COLO829 (cell line): ENCODE measurements at regions not wholly inside any gene's neighbourhood (a gene's known extent, or its start where the extent isn't known, plus 50 kb on each side); places are given as distances from the start of the nearest gene placed in this dataset.

Source experiments
- DNase-seq: peaks from one replicate; pipeline ENCODE4 v3.0.0; 2012; ENCODE audit warnings: low spot score

DNA sequence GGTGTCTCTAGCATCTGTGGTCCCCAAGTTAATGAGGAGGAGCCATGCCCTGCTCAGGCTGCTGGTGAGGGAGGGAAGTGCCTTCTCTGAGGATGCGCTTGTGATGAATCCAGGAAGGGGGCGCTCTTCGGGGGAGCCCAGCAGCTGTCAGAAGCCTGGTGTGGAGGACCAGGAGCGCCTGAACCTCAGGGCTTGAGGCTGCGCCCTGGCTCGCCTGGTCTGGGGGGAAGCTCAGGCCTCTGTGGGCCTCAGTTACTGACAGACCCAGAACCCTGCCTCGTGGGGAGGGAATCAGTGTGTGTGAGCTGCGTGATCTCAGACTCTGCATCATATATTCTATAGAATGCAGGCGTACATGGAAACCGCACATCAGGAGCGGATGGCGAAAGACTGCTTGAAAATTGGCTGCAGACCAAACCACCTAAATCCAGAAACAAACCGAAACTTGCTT is 126.1 kb downstream of the SEC14L1 start:
- DNase-seq, result no peak

DNA sequence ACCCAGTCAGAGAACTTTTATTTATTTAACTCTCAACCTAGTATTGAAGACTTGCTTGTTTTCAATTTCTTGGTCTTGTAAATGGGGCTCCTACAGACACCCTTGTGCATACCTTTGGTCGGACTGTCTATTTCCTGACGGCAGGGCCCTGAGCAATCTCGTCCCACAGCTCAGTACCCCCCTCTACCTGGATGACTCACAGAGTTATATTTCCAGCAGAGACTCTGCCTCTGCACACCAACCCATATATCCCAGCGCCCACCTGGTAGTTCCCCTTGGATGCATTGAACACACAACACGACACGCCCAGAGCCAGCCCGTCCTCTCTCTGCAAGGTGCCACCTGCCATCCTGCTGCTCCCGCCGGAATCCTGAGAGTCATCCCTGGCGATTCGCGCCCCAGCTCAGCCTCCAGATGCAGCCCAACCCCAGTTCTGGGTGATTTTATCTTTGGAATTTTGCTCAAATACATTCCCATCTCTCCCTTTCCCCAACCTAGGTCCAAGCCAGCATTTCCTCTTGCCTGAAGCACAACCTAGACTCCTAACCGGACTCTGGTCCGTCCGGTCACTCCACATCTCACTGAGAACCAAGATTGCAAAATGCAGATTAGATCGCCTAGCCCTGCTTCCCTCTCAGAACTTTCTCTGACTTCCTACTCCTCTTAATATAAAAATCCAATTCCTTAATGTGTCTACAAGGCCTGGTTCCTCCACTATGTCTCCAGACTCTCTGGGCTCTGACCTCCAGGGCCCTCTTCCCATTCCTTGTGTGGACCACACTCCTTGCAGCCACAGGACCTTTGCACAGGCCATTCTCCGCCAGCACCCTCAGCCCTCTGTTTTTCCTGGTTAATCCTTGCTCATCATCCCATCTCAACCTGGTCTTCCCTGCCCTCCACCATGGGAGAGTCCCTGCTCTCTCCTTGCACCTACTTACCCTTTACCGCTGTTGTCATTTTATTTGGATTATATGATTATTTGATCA is 129.2 kb downstream of the SEC14L1 start:
- no peak for DNase-seq

DNA sequence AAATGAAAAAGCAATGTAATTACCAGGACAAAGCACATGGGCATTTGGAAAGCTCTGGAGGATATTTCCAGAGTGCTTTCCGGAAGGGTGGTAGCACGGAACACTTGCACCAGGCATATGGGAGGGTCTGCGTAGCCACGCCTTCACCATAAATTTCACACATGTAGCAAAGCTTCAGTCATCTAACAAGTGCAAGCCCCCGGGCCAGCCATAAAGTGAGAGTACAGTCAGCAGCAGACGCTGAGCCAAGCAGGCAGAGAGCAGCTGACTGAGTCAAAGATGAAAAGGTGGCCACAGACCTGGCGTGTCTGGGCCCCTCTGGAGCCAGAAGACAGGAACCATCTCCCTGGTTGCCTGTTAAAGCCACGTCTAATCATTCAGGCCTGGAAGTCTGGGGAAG is 130.6 kb downstream of the SEC14L1 start:
- DNase-seq, result no peak

DNA sequence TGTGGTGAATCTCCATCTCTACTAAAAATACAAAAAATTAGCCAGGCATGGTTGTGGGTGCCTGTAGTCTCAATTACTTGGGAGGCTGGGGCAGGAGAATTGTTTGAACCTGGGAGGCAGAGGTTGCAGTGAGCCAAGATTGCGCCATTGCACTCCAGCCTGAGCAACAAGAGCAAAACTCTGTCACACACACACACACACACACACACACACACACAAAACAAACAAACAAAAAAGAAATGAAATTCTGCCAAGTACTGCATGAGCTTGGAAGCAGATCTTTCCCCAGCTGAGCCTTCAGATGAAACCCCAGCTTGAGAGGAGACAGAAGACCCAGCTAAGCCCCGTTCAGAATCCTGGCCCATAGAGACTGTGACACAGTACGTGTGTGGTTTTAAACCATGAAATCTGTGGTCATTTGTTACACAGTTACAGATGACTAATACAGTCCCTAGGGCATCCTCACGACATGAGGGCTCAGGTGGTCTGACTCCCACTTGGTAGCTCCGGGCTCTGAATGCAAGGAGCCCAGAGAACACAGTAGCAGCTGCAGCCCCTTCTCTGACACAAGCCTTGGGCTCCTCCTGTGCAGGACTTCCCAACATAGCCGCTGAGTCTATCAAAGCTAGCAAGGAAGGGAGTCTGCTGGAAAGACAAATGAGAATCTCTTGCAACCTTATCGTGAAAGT is 132.8 kb downstream of the SEC14L1 start:
- DNase-seq, result no peak

DNA sequence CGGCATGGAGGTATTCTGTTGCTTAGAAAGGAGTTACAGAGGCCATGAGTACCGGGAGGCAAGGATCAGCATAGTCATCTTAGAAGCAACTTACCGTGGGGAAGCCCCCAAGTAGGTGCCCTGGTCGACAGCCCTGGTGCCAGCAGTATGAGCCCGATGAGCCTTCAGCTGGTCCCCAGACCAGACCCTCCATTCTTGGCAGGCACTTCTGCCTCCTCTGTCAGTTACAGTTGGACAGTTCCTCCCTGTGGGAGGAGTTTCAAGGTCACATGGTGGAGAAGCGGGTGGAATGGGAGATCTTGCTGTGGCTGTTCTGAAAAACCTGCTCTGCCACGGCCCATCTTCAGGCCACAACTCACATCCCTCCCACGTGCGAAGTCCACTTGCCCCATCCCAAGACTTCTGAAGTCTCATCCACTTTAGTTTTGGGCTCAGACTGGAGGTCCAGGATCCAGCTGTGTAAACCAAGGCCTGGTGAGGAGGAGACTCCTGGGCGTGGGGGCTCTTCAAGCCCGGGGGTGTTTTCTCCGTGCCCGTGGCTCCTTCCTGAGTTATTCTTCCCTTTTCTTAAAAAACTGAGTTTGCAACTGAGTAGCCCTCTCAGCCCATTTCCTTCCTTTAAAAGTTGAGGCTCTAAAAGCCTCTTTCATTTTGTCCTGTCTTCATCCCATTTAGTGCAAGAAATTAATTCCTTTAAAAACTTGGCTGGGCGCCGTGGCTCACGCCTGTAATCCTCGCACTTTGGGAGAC is 133.5 kb downstream of the SEC14L1 start:
- no peak for DNase-seq

DNA sequence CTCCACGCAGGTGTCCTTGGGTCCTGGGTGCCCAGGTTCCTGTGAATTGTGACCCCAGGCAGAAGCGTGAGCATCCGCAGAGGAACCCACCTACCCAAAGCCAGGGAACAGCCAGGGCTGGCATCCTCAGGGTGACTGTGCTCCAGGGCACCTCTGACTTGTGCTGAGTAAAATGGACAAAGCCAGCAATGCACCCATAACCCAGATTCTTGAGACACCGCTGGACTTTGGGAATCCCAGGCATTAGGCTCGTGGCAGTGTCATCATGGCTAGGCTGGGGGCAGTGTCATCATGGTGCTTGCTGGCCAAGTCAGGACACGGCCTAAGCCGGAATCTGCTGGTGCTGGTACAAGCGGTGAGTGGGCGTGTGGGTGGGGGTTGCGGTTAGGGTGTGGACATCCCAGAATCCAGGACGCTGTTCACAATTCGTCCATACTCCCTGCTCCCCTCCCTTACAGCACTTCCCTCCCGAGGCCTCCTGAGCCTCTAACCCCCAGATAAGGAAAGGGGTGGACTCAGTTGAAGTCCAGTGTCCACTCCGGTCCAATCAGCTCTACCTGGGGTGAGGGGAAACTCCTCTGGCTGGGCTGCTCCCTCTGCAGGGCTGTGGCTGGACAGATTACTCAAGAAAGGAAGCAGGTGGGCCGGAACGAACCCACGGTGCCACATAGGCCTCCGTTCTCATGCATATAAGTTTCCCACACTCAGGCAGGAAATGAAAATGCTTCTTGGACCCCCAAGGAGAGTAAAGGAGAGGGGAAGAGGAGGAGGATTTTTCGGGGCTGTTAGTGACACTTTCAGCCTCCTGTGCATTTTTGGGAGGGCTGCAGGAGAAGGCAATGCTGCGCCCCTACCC is 138.9 kb downstream of the SEC14L1 start:
- no peak for DNase-seq

DNA sequence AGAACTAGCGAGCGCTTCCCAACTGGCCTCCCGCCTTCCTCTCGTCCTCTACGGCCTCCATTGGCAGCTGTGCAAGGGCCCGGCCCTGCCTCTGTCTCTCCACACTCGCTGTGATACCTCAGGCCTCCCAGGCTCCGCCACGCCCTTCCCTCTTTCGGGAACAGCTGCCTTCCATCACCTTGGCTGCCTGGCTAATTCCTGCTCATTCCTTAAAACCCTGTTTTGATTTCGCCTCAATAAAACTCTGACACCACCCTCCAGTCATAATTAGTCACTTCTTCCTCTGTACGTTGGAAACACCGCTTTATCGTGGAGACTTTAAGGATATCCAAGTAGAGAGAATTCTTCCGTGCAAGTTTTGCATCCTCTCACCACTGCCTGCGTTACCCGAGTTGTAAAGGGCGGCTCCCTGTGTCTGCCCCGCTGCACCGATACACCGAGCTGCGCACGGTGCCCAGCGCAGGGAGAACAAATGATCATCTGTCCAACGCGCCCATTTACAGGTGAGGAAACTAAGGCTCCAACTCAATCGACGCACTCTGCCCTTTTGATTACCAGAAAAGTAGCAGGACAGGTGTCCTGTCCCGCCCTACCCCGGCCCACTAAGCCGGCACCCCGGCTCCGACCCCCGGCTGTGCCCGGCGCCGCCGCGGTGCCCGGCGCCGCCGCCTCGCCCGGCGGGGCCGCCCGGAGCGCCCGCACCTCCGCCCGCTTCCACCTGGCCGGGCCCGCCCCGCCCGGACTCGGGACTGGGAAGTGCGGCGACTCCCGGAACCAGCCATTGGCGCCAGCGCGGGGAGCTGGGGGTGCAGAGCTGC is 139.7 kb downstream of the SEC14L1 start:
- no peak for DNase-seq

DNA sequence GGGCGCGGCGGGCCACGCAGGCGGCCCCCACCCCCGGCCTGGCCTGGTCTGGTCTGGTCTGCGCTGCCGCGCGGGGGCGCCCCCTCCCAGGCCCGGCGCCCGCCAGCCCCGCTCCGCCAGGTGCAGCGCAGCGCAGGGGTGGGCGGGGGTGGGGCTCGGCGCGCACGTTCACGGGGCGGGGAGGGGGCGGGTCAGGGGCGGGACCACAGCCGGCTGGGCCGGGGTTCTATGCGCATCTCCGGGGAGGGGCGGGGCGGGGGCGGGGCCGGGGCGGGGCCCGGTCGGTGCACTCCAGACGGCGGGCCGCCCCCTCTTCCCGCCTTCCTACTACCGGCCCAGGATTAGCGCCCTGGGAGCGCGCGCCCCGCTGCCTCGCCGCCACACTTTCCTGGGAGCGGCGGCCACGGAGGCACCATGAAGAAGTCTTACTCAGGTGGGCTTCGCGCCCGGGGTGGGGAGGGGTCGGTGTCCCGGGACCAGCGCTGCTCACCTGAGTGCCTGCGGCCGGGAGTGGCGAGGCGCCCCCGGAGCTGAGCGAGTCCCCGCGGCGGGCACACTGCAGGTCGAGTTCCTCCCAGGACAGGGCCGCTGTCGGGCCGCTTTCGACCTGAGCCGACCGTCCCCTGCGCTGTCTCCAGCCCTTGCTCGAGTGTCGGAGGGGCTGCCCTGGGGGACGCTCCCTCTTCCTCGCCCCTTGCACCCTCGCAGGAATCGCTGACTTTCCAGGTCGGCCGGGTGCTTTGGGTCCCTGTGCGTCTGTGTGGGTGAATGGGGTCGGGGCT is 140.5 kb downstream of the SEC14L1 start:
- peak; percentile 54 for DNase-seq

DNA sequence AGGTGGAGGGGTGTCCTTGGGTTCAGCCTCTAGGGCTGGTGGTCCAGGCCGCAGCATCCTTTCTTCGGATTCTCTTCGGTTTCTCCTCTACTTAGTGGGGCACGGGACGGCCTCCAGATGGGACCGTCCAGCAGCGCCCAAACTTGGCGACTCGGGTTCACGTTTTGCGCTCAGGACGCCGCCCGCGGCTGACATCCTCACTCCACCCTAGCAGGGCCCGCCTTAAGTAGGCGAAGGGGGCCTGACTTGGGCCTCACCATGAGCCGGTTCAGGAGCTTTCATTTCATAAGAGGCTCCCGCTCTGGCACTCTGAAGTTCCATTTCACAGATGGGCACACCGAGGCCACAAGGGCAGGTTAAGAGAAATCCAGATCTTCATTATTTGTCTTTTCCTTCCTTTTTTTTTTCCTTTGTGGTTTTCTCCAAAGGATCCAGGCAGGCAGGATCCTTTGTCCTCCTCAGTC is 141.2 kb downstream of the SEC14L1 start:
- no peak for DNase-seq

DNA sequence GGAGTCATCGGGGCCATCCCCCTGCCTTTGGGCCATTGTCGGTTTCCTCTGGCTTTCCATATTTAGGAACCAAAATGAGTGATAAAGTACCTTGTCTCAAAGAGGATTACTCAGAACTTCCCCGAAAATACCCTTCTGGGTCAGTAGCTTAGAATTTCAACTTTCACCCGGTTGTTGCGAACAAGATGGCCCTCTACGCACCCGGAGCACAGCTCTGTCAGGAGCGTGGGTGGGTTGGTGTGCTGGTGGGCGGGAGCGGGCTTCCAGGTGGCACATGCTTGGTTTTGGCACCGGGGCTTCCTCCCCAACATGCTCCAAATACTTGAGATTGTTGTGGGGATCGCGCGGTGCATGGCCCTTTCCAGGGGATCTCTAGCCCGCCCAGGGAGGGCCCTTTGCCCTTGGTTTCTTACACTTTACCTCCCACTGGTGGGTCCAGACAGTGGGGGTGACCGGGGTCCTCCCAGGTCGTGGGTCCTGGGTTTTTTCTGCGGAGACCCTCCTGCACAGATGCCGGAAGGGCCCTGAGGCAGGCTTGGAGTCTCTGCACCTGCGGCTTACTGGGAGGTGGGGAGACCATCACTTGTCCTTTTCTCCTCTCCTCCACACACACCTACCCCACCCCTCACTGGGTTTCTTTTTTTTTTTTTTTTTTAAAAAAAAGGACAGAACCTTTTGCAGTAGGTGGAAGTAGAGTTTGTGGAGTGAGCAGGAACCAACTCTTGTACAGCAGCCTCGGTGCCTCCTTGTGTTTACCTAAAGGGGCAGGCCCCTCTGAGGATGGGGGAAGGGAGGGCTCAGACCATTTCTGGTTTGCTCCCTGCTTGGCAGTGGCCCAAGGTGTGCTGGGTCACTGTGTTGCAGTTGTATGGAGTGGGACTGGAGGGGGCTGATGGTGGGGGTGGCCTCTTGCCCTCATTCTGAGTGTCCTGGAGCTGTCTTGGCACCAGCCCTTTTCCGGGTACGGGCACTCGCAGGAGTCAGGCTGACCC is 142.1 kb downstream of the SEC14L1 start:
- no peak for DNase-seq

DNA sequence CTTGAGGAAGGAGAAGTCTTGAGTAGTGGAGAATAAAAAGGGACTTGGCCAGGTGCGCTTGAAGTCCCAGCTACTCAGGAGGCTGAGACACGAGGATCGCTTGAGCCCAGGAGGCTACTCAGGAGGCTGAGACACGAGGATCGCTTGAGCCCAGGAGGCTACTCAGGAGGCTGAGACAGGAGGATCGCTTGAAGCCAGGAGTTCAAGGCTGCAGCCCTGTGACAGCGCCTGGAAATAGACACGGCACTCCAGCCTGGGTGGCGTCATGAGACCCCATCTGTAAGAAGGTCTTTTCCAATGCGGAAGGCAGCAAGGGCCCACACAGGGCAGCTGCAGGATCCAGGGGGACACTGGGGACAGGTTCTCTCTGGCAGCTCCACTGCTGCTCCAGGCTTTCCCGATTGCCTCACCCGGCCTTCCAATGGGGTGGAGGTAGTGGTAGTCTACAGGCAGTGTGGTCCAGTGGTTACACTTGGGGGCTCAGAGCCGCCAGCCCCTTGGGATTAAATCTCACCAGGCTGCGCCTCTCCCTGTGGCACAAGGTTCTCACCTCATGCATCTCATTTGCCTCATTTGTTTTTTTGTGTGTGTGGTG is 143.4 kb downstream of the SEC14L1 start:
- DNase-seq, result no peak

DNA sequence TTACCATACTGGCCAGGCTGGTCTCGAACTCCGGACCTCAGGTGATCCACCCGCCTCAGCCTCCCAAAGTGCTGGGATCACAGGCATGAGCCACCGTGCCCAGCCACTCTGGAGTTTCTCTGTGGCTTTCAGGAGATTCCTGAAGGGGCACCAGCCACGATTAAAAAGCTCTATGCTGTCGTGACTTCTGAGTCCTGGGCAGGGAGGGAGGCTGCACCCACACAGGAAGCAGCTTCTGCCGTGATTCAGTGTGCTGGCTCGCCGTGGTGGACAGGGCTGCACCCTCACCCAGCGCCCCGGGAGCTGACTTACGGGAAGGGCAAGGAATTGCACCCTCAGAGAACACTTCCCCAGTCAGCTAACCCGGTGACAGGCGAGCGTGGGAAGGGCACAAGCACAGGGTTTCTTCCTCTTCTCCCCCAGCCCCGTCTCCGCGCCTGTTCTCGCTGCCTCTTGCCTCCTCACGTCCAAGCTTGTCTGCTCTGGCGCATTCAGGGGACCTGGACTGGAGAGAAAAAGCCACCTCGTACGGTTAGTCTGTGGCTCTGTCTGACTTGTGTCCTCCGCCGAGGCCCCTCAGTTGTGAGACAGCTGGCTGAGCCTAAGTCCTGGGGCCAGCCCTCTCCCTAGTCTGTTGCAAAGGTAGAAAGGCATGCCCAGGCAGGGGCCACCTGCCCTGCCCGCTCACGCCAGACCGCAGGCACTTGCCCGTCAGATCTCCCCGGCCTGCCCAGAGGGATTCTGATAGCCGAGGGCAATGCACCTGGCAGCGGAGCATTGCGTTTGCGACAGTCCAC is 145.0 kb downstream of the SEC14L1 start:
- DNase-seq, result no peak

DNA sequence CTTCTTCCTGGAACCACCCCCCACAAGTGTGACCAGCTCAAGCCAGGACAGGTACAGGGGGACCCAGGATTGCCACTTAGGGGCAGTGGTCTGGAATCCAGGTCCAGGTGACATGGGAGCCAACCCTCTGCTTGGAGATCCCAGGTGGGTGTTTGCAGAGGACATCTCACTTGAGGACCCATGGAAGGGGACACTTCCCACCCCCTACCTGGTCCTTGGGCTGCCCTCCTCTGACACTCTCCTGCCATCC is 145.5 kb downstream of the SEC14L1 start:
- DNase-seq, result no peak

DNA sequence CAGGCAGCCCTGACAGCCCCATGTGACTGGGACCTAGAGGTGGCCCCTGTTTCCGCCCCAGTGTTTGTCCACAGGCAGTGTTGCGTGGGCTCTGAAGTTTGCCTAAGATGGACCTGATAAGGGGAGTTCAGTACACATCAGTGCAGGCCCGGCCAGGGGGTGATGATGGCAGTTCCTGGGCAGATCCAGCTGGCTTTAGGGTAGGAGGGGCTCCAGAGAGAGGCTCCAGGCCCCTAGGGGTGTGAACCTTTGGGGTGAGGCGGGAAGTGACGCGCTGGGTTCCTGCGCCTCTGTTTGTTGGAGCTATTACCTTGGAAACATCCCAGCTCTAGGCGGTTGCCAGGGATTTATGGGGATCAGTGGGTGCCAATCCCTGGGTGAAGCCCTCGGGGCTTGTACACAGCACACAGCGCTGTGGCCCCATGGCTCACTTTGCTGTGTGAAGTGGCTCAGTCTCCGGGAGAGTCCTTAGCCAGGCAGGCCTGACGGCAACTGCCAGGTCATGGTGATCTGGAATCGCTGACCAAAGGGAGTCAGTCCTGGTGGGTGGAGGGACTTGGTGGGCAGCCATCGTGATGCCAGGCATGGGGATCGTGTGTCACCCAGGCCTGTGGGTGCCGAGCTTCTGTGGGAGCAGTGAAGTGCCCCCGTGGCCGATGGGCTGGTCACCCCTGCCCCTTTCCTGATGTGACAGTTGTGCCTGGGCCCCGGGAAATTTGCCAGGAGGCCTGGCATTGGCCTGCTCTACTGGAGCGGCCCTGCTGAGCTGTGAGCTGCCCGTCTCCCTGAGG is 146.1 kb downstream of the SEC14L1 start:
- DNase-seq, result no peak

DNA sequence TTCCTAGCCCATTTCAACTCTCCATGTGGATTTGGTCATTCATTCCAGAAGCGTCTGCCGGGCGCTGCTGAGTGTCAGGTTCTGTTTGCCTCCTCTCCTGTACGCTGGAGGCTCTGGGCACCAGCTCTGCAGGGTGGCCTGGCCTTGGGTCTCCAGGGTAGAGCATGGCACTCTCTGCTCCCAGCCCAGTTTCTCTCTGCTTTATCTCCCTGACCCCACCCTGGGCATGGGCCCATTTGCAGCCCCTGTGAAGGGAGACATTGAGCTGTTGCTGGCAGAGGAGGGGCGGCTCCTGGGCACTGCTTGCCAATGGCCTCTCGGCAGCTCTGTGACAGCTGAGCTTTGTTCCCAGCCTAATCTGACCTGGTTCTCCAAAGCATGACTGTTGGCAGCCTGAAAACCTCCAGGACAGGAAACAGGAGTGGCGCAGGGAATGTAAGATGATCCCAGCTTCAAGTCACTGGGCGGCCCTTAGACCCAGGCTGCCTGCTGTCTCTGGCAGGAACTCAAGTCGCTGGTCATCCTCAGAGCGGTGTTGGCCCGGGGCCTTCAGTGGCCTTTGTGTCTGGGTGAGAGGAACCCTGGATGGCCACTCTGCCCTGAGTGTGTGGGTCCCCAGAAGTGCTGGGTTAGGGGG is 146.8 kb downstream of the SEC14L1 start:
- DNase-seq, result peak; percentile 83

DNA sequence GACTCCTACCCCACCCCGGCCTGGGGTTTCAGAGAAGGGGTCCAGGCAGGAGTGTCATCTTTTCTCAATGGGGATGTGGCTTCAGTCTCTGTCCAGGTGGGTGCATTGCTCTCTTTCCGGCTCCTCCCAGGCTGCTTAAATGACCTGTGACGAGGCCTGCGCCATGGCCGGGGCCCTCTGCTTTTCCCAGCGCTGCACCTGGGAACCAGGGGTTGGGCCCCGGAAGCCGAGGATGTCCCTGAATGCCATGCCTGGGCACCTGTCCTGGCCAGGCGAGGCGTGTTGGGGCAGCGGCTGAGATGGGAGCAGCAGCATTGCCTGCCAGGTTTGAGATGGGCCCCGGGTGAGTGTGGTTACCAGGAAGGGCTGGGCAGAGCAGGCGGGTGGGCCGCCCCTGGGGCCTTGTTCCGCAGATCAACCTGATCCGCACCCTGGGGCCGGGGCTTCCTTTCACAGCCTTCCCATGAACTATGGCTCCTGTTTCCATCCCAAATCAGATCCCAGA is 147.4 kb downstream of the SEC14L1 start:
- DNase-seq, result no peak
